C4-2B (cell line): ENCODE measurements at regions not wholly inside any gene's neighbourhood (a gene's known extent, or its start where the extent isn't known, plus 50 kb on each side); places are given as distances from the start of the nearest gene placed in this dataset.

Experiments used
- CTCF ChIP-seq: fragments of 450-650 bp; conservative IDR thresholded peaks from 2 replicates; pipeline ENCODE4 v1.5.1; 2017; ENCODE audit warnings: mild to moderate bottlenecking
- ZFX ChIP-seq: fragments of 450-650 bp; IDR thresholded peaks from 2 replicates; pipeline ENCODE4 v1.6.1; 2017

DNA sequence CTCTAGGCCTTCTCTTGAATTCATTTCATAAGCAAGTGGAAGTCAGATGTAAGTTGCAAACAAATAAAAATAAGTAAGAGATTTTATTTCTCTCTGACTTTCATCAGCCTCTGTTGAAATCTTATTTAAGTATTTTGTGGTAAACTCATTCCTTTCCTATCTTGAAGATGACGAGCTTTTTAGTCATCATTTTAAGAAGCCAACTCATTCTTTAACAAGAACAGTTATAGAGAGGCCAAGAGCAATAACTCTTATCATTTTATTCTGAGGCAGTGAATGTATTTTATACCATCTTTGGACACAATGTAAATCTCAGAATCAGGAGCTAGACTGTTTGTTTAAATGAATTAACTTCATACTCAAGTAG, 147.5 kb upstream of the MBNL1 start:
- TF ChIP-seq CTCF (no peak), ZFX (no peak)
